Keratinocyte (primary cell): ENCODE measurements at regions not wholly inside any gene's neighbourhood (a gene's known extent, or its start where the extent isn't known, plus 50 kb on each side); places are given as distances from the start of the nearest gene placed in this dataset.

Experiments used
- DNase-seq: peaks from one replicate; pipeline ENCODE4 v3.0.0-alpha.2; 2011; ENCODE audit warnings: low read depth, missing footprints, low spot score
- FAIRE-seq: peaks from 2 replicates; lab custom pipeline; 2011; peaks lifted over from hg19 to GRCh38; lab: Jason Lieb, UNC
- H2AFZ ChIP-seq: 2 replicates; pipeline ENCODE4 v1.6.0; 2012; ENCODE audit warnings: low read length, control low read depth, inconsistent platforms; ENCODE audit not compliant: control insufficient read depth
- H3K27ac ChIP-seq: 2 replicates; pipeline ENCODE4 v1.5.1; 2011; ENCODE audit warnings: low read length; ENCODE audit not compliant: control insufficient read depth, insufficient read depth
- H3K27me3 ChIP-seq: 3 replicates; pipeline ENCODE4 v1.6.0; 2011; ENCODE audit warnings: low read length; ENCODE audit not compliant: control insufficient read depth, insufficient read depth; ENCODE audit errors: extremely low read depth
- H3K36me3 ChIP-seq, 2 experiments: 2 replicates in 1 of 2; 3 replicates in 1 of 2; pipeline ENCODE4 v1.5.1; 2011; ENCODE audit warnings: low read length in 2 of 2, mild to moderate bottlenecking in 1 of 2; ENCODE audit not compliant: control insufficient read depth in 2 of 2, insufficient read depth in 2 of 2; ENCODE audit errors: extremely low read depth in 1 of 2
- H3K4me1 ChIP-seq: 3 replicates; pipeline ENCODE4 v1.5.1; 2011; ENCODE audit warnings: low read length; ENCODE audit not compliant: control insufficient read depth, insufficient read depth; ENCODE audit errors: extremely low read depth
- H3K4me2 ChIP-seq: 3 replicates; pipeline ENCODE4 v1.6.0; 2011; ENCODE audit warnings: low read depth, low read length; ENCODE audit not compliant: control insufficient read depth, insufficient read depth; ENCODE audit errors: extremely low read depth
- H3K4me3 ChIP-seq, 3 experiments: fragments of 200-600 bp in 1 of 3; sonication (generic) in 1 of 3; 2 replicates in 2 of 3; 3 replicates in 1 of 3; pipeline ENCODE4 v1.5.1; 2011 to 2016; ENCODE audit warnings: low read length in 3 of 3, mild to moderate bottlenecking in 3 of 3, control low read depth in 2 of 3, inconsistent platforms in 1 of 3, low read depth in 1 of 3, mixed read lengths in 1 of 3, mixed run types in 1 of 3, moderate library complexity in 1 of 3; ENCODE audit not compliant: control insufficient read depth in 2 of 3, insufficient read depth in 2 of 3; ENCODE audit errors: extremely low read depth in 1 of 3
- H3K79me2 ChIP-seq: 2 replicates; pipeline ENCODE4 v1.6.0; 2012; ENCODE audit warnings: low read length; ENCODE audit not compliant: control insufficient read depth, insufficient read depth
- H3K9ac ChIP-seq: 3 replicates; pipeline ENCODE4 v1.6.0; 2011; ENCODE audit warnings: low read length; ENCODE audit not compliant: control insufficient read depth, insufficient read depth; ENCODE audit errors: extremely low read depth
- H3K9me1 ChIP-seq: 3 replicates; pipeline ENCODE4 v1.6.0; 2011; ENCODE audit warnings: low read length; ENCODE audit not compliant: control insufficient read depth, insufficient read depth; ENCODE audit errors: extremely low read depth
- H3K9me3 ChIP-seq: 2 replicates; pipeline ENCODE4 v1.5.1; 2012; ENCODE audit warnings: low read depth, low read length; ENCODE audit not compliant: control insufficient read depth
- H4K20me1 ChIP-seq: 3 replicates; pipeline ENCODE4 v1.6.0; 2011; ENCODE audit warnings: low read length; ENCODE audit not compliant: control insufficient read depth, insufficient read depth; ENCODE audit errors: extremely low read depth
- CTCF ChIP-seq, 3 experiments: IDR thresholded peaks in 1 of 3; conservative IDR thresholded peaks in 1 of 3; optimal IDR thresholded peaks in 1 of 3; 2 replicates in 2 of 3; 3 replicates in 1 of 3; pipeline versions ENCODE3 to v1.5.1; 2011; ENCODE audit warnings: low read length in 3 of 3, mild to moderate bottlenecking in 3 of 3, moderate library complexity in 2 of 3, control low read depth in 1 of 3, inconsistent platforms in 1 of 3; ENCODE audit not compliant: insufficient read depth in 2 of 3; ENCODE audit errors: extremely low read depth in 1 of 3
- EZH2 ChIP-seq: IDR thresholded peaks from one replicate; pipeline ENCODE4 v1.6.1; 2012; ENCODE audit warnings: inconsistent platforms, mild to moderate bottlenecking, low read length, moderate library complexity
- dilution Hi-C: fragments of 300-500 bp; cut with MboI; formaldehyde crosslinking; loops from one replicate; pipeline ENCODE4 v1.7.0; 2020; ENCODE audit warnings: low sequenced_read_pairs; ENCODE audit not compliant: extremely low pct_ligation_motif_present

- H3K27ac ChIP-seq: no peak overlapping the region
- DNase-seq (no peak), FAIRE-seq (no peak)
- no peaks in the 10 kb centered on the region for H3K9me1 ChIP-seq
- no peak overlapping the region for H3K4me2 ChIP-seq
- H3K4me1 ChIP-seq: no peaks in the 10 kb centered on the region
- H3K36me3 ChIP-seq: no peaks in the 10 kb centered on the region
- no peak for TF ChIP-seq EZH2
- TF ChIP-seq CTCF (optimal IDR thresholded peaks at IDR 0.05 in 1 of 3, IDR thresholded peaks at IDR 0.05 in 1 of 3, conservative IDR thresholded peaks at IDR 0.05 in 1 of 3; ENCODE audit: extremely low read depth in 1 of 3, insufficient read depth in 2 of 3, low read length in 3 of 3): no peak
- H4K20me1 ChIP-seq: no peaks in the 10 kb centered on the region
- no peak overlapping the region for H3K4me3 ChIP-seq
- dilution Hi-C loops: no loop called here
- no peaks in the 10 kb centered on the region for H3K27me3 ChIP-seq
- H3K9ac ChIP-seq: no peak overlapping the region
- H3K79me2 ChIP-seq: no peaks in the 10 kb centered on the region
- no peak overlapping the region for H2AFZ ChIP-seq
- no peaks in the 10 kb centered on the region for H3K9me3 ChIP-seq
Observed at GRCh38 chr5:125269926-125270325, 523.5 kb upstream of the ZNF608 start.

- dilution Hi-C loops: no loop called here
- Histone ChIP-seq H3K36me3 (no peaks in the 10 kb centered on the region), H3K79me2 (no peaks in the 10 kb centered on the region), H4K20me1 (no peaks in the 10 kb centered on the region), H3K9me3 (no peaks in the 10 kb centered on the region), H3K9me1 (no peaks in the 10 kb centered on the region), H3K27me3 (no peaks in the 10 kb centered on the region), H3K27ac (no peak overlapping the region), H3K4me2 (no peak overlapping the region), H3K4me3 (no peak overlapping the region), H3K4me1 (peaks cover 7% of the 10 kb centered on the region), H2AFZ (no peak overlapping the region), H3K9ac (no peak overlapping the region)
- no peak for DNase-seq
- no peak for TF ChIP-seq EZH2
- no peak for TF ChIP-seq CTCF (optimal IDR thresholded peaks at IDR 0.05 in 1 of 3, IDR thresholded peaks at IDR 0.05 in 1 of 3, conservative IDR thresholded peaks at IDR 0.05 in 1 of 3; ENCODE audit: extremely low read depth in 1 of 3, insufficient read depth in 2 of 3, low read length in 3 of 3)
- FAIRE-seq: no peak
Observed at GRCh38 chr5:125272357-125272756, 525.9 kb upstream of the ZNF608 start.
